HG02938 (cell line): ENCODE measurements at regions not wholly inside any gene's neighbourhood (a gene's known extent, or its start where the extent isn't known, plus 50 kb on each side); places are given as distances from the start of the nearest gene placed in this dataset.
"Not testable (repeated sequence)": the region's sequence is repeated elsewhere in the genome, so short reads cannot be mapped to it uniquely, and the experiment has no call there.

Experiments
- ATAC-seq: cut with Tn5 transposase; IDR thresholded peaks from one replicate; pipeline ENCODE4 v1.9.1; 2021; ENCODE audit warnings: mild to moderate bottlenecking, moderate library complexity; ENCODE audit not compliant: unreplicated experiment

DNA sequence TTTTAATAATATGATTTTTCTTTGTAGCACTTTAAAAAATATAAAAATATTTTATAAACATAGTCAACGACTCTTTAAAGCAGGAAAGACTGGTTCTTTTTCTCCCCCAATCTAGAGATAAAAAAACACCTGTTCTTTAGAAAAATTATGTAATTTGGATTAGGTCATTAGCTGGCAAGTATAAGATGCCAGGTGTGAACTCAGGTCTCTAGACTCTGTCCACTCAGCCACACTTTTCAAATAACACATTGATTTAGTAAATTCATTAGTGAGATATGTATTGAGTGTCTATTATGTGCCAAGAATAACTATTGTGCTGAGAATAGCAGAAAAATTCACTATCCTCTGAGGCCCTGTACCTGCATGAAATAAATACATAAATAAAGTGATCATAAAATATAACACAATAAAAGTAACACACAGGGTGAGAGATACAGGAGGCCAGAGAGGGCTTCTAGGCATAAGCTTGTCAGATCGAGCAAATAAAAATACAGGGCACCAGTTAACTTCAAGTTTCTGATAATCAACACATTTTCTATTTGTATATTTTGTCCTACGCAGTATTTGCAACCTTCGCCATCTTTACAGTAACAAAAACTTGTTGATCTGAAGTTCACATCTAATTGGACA, 867.1 kb upstream of the GBE1 start:
- ATAC-seq: no peak

DNA sequence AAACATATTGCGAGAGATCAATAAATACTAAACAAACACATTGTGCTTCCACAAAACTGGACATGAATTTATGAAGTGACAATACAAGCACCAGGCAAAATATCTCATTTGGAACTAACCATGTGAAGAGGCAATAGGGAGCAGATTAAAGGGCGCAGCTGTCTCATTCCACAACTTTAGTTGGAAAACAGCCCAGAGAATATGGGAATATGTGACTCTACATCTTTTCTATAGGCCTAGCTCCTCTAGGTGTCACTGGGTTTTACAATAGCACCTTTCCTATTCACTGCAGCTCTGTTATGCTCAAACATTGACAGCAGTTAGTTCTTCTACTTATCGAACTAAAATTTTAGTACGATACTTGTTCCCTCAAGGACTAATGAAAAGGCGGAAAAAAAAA, 866.3 kb upstream of the GBE1 start:
- no peak for ATAC-seq

DNA sequence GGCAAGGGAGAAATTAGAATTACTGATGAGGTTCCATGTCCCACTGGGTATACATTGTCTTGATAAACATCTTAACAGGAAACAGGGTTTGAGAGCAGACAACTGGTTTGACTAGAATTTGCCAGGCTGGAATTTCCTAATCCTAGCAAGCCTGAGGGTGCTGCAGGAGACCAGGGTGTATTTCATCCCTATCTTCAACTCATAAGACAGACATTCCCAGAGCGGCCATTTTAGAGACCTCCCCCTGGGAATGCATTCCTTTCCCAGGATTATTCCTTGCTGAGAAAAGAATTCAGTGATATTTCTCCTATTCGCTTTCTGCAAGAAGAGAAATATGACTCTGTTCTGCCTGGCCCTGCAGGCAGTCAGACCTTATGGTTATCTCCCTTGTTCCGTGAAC, 859.3 kb upstream of the GBE1 start:
- not testable (repeated sequence) for ATAC-seq

DNA sequence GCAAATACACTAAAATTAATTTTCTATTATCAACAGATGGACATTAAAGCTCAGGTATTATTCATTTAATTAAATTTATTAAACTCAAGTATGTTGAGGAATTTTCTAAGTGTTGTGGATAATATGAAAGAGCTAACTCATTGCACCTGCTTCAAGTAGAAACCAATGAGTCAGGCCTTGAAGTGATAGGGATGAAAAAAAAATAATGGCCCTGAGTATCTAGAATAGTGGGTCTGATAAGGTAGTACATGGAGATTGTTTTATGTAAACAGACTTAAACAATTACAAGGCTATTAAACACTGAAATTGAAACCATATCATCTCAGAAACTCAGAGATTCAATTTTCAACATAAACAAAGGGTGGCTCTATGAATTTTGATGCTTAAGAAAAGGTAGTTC, 857.1 kb upstream of the GBE1 start:
- no peak for ATAC-seq

DNA sequence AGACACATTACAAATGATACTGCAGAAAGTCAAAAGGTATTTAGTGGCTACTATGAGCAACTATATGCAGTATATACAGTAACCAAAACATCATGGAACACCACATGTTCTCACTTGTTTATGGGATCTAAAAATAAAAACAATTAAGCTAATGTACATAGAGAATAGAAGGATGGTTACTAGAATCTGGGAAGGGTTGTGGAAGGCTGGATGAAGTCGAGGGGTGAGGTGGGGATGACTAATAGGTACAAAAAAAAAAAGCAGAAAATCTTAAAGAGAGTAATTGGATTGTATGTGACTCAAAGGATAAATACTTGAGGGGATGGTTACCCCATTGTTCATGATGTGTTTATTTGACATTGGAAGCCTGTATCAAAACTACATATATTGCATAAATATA, 848.8 kb upstream of the GBE1 start:
- ATAC-seq: no peak

DNA sequence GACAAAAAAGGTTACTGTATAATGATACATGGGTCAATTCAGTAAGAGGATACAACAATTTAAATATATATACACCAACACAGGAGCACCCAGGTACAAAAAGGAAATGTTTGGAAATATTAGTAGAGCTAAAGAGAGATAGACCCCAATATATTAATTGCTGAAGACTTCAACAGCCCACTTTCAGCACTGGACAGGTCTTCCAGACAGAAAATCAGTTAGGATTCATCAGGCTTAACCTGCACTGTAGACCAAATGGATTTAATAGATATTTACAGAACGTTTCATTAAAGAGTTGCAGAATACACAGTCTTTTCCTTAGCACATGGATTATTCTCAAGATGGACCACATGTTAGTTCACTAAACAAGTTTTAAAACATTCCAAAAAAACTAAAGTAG, 845.9 kb upstream of the GBE1 start:
- no peak for ATAC-seq

DNA sequence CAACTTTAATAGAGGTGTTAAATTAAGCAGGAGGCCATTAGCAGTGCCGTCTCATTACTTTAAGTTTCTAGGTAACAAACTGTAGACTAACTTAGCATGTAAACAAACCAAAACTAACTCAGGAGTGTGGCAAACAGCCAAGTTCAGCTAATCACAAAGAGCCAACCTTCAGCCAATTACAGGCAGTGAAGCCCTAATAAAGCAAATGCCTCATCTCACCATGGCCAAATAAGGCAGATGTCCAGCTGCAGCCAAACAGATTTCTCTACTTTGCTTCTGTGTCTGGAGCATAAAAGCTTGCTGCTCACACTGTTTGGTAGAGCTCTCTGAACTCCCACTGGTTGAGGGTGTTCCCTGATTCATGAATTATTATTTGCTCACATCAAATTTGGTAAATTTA, 835.4 kb upstream of the GBE1 start:
- ATAC-seq: no peak

DNA sequence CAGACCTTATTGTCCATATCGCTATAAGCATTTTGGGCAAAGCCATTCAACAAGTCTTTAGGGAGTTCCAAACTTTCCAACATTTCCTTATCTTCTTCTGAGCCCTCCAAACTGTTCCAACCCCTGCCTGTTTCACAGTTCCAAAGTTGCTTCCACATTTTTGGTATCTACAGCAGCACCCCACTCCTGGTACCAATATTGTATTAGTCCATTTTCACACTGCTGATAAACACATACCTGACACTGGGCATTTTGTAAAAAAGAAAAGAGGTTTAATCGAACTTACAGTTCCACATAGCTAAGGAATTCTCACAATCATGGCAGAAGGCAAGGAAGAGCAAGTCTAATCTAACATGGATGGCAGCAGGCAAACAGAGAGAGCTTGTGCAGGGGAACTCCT, 834.1 kb upstream of the GBE1 start:
- ATAC-seq: no peak

DNA sequence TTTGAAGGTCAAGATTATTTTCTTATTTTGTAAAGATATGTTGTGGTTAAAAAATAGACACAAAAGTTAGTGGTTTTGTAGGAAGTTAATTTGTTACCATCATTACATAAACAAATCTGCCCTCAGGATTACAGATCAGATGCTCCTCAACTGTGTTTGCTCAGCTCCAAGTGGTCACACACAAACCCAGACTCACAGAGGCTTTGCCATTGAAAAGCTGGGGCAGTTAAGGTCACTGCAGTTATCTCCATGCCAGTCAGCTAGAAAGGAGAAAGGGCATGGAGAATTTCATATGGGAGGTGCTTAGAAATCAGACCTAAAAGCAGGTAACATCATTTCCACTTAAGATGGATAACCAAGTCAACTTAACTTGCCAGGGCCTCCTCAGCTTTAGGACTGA, 825.7 kb upstream of the GBE1 start:
- no peak for ATAC-seq

DNA sequence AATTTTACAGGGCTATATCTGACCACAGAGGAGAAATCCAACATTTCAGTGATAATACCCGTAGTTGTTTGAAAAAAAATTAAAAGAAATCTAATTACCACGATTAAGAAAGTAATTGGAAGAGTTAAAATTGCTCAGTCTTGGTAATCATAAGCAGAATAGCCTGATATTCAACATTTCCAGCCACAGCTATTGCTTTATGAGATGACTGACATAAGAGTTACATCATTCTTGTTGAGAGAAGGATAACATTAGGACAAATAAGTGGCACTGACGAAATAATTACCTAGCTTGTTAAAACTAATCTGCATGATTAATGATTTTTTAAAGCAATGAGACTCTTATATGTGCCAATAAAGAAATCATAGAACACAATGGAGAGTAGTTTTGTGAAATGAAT, 825.0 kb upstream of the GBE1 start:
- no peak for ATAC-seq

DNA sequence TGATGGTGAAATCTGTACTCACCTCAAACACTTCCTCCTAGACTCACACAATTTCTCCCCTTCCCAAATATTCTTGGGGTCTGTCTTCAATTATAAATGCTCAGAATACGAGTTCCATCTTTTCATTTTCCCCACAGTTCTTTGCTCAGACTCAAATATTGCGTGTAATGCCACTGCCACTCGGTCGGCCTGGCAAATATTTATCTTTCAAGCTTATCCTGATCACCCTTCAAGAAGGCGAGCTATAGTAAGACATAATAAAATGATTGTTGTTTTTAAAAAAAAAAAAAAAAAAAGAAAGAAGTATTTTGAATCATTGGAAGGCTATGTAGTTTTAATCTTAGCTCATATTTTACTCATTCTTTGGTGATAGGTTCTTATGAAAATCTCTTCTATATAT, 824.6 kb upstream of the GBE1 start:
- not testable (repeated sequence) for ATAC-seq

DNA sequence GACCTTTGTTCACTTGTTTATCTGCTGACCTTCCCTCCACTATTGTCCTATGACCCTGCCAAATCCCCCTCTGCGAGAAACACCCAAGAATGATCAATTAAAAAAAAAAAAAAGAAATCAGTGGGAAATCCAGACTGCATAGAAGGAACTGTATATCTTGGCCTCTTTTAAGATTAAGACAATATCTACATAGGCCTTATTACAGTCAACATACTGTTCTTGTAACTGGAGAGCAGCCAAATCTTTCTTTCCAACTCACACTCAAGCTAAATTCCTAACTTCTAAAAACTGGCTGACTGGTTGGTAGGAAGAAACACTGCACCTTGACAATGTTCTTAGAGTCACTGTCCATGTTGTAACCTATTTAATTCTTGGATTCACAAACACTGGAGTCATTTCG, 824.1 kb upstream of the GBE1 start:
- ATAC-seq: not testable (repeated sequence)

DNA sequence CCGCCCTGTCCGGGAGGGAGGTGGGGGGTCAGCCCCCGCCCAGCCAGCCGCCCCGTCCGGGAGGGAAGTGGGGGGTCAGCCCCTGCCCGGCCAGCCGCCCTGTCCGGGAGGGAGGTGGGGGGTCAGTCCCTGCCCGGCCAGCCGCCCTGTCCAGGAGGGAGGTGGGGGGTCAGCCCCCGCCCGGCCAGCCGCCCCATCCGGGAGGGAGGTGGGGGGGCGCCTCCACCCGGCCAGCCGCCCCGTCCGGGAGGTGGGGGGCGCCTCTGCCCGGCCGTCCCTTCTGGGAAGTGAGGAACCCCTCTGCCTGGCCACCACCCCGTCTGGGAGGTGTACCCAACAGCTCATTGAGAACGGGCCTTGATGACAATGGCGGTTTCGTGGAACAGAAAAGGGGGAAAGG, 823.4 kb upstream of the GBE1 start:
- not testable (repeated sequence) for ATAC-seq

DNA sequence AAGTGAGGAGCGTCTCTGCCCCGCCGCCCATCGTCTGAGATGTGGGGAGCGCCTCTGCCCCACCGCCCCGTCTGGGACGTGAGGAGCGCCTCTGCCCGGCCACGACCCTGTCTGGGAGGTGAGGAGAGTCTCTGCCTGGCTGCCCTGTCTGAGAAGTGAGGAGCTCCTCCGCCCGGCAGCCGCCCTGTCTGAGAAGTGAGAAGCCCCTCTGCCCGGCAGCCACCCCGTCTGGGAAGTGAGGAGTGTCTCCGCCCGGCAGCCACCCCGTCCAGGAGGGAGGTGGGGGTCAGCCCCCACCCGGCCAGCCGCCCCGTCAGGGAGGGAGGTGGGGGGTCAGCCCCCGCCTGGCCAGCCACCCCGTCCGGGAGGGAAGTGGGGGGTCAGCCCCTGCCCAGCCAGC, 823.0 kb upstream of the GBE1 start:
- ATAC-seq: not testable (repeated sequence)

DNA sequence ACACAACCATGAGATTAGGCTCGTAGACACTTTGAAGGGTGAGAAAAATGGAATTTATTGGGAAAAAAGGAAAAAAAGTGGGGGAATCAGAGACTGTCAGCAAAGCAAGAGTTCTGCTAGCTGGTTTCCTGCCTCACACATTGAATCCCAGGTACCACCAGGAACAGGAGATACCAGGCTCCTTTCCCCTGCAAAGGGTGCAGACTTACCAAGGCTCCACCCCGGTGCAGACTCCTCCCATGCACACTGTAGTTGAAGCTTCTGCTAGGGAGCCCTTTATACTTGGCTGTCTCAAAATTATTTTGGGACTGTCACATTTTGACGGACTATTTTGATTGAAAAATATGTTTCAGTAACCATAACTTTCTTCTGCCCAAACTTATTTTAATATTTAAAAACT, 819.9 kb upstream of the GBE1 start:
- no peak for ATAC-seq

DNA sequence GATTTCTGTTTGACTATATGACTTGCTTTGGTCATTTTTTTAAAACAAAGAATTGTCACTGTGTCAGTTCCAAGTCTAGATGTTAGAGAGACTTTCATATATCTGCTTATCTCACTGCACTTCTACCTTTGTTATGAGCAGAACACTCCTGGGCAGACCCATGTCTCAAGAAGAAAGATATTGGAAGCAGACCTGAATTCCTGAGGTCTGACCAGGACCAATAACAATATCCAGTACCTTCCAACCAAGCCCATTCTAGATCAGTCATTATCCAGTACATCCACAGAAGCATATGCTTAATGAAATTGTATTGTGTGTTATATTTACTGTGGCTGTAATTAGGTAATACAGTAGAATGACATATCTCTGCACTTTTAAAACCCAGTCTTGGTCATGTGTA, 811.3 kb upstream of the GBE1 start:
- ATAC-seq: no peak

DNA sequence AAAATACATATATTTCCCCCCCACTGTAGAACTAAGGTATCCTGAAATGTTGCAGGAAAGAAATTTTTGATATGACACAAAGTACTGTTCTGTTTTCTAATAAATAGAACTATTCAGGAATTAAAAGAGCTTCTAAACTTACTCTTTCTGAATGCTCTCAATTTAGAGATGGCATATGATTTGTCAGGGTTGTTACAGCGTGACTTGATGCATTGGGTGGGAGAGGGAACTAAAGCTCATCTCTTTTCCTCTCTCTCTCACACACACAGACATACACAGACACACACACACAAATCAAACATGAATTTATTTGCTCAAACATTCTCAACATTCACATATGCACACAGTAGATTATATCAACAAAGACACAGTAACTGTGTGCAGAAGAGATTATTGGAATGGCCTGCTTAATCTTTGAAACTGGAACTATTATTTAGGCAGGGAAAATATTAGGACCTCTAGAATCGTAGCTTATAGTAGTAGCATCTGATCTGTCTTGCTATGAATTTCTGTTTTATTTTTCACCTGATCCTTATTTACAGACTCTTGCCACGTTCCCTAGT, 807.4 kb upstream of the GBE1 start:
- no peak for ATAC-seq

DNA sequence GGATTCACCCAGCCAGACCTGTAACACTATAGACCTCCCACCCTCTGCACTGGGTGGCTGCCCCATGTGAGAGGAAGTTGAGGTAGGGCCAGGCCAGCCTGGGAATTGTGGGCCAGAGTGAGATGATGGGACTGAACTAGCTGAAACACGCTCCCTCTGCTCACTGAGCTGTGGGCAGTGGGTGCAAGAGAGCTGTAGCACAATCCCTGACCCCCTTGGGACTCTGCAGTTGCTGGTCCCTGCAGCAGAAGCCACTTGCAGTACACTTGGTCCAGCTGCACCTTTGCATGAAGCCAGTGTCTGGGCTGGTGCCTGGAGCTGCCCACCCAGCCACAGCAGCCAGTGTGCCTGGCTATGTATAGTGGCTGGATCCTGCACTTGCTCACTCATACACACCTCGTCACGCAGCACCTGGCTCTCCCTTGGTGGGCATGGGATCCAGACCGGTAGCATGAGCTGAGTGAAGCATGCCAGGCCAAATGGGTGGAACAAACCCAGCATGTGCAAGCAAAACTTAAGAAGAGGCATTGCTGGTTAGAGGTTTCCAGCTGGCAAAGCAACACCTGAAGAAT, 805.7 kb upstream of the GBE1 start:
- no peak for ATAC-seq

DNA sequence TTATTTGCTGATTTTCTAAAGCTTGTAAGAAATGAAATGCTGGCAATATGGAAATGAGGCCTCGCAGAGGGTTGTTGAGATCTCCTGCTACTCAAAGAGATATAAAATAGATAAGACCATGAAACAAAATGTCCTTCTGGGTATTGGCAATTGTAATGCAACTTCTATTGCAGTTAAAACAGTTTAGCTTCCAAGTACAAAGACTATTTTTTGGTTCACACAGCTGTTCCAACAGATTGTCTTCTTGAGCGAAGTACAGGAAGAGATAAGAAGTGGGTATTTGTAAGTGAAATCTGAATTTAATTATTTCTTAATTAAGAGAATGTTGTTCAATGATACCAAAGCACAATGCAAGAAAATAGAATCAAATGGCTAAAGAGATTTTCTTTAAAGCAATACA, 801.5 kb upstream of the GBE1 start:
- ATAC-seq: no peak

DNA sequence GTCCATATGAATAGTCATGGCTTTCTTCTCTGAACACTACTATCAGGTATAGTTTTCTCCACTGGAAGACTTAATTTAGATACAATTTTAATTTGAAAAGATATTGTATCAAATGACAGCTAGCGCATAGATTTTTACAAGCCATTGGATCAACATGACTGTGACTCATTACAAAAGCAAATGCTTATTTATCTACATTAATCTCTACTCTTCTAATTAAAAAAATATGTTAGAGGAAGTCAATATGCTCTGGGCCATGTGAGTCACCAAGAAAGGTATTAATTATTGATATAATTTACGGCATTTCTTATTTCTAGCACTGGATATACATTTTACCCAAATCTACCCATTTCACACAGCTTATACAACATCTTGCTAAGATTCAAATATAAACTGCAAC, 800.3 kb upstream of the GBE1 start:
- ATAC-seq: no peak

DNA sequence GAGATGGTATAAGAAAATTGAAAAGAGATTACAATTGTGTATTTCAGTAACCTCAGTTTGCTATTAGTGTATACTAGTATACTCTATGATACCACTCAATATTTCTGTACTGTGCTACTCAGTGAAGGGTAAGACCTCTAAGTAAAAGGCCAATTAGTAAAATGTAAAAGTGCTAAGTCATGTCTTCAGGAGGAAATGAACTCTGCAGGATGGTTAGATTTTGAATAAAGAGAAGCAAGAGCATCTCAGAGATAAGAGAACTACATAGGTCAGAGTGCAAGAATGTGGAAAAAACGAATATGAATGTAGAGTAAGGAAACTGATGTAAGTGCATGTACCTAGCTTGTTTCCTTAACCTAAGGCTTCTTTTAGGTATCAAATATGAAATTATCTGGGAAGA, 796.6 kb upstream of the GBE1 start:
- no peak for ATAC-seq

DNA sequence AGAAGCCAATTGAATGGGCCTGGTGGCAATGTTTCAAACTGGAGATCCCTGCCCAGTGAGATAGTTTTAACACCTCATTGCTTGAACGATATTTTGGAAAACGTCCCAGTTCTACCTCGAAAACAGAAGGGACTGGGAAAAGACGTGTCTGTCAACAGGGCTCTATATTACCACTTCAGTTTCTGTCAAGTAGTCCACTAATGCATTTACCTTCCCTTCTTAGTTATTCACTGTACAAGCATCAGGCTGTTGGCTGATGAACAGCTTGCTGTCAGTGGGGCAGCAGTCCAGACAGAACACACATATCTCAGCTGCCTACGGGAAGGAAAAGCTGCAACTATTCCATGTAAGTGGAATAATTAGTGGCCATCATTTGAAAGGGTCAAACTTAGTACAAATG, 794.7 kb upstream of the GBE1 start:
- ATAC-seq: no peak

DNA sequence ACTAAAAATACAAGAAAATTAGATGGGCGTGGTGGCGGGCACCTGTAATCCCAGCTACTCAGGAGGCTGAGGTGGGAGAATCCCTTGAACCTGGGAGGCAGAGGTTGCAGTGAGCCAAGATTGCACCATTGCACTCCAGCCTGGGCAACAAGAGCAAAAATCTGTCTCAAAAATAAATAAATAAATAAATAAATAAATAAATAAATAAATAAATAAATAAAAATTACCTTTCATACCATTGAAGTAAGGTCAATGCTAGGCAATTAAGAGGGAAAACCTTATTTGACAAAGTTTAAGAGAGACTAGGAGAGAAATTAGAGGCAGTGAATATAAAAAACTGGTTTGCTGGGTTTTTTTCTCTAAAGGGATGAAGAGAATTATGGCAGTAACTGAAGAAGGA, 781.1 kb upstream of the GBE1 start:
- not testable (repeated sequence) for ATAC-seq
